HG02678 (cell line): ENCODE measurements at regions not wholly inside any gene's neighbourhood (a gene's known extent, or its start where the extent isn't known, plus 50 kb on each side); places are given as distances from the start of the nearest gene placed in this dataset.

ENCODE experiments used
- ATAC-seq: cut with Tn5 transposase; IDR thresholded peaks from one replicate; pipeline ENCODE4 v1.9.1; 2021; ENCODE audit warnings: mild to moderate bottlenecking, moderate library complexity; ENCODE audit not compliant: unreplicated experiment

GRCh38 chr17:71402661-71403141 is 718.1 kb upstream of the SOX9 start:
- no peak for ATAC-seq

DNA sequence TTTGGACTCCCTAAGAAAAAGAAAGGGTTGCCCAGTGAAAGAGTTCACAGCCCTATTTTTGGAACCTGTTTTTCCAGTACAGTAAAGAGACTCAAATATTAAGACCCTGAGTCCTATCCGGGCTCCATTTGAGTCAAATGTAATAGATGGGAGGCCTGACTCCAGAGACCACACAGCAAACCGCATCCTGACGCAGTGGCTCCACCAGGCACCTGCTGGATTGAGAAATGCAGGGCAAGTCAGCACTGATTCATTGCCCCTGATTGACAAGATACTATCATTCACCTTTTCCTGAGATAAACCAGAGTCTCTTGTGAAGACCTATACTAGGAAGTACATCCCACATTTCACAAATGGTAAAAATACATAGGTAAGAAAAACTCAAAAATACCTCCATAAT is 715.7 kb upstream of the SOX9 start:
- ATAC-seq: no peak

- no peak for ATAC-seq
These were observed 712.8 kb upstream of the SOX9 start for GRCh38 chr17:71407981-71408380.

- ATAC-seq: no peak
These were observed 711.7 kb upstream of the SOX9 start for GRCh38 chr17:71409137-71409536.

DNA sequence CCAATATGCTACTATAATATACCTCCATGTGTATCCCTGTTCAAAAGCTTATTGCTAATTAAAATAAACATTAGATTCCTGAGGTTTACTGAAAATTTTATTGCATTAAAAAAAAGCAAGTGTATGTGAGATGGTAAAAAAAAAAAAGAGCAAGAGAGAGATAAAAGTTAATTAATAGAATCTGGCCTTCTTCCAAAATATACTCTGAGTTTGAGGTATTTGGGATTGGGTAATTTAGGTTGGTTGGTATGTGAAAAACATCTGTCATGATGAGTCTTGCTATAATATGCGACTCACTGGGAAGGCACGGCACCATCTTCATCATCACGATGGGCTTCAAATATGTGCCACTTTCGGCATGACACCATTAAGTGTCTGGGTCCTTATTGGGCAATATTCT is 711.1 kb upstream of the SOX9 start:
- ATAC-seq: no peak

DNA sequence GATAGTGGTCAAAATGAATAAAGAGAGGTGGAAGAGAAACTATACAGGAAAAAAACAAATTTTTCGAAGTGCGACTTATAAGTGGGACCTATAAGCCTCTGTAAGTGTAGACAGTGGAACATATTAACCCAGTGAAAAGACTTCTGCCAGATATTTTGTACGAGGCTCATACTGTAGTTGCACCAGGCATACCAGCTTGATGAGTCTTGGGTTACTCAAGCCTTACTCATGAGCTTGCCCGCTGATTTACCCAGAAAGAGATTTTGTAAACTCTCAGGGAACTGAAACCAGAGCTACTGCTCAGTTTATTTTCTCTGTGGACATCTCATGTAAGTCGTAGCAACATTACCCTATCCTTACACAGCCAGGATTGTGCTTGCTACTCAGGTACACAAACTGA is 708.0 kb upstream of the SOX9 start:
- no peak for ATAC-seq

GRCh38 chr17:71413935-71414334 is 706.9 kb upstream of the SOX9 start:
- ATAC-seq: no peak

- no peak for ATAC-seq
These were observed 703.7 kb upstream of the SOX9 start for GRCh38 chr17:71417142-71417541.

GRCh38 chr17:71422968-71423367 is 697.9 kb upstream of the SOX9 start:
- no peak for ATAC-seq

GRCh38 chr17:71423871-71424546 is 696.8 kb upstream of the SOX9 start:
- ATAC-seq: no peak

- ATAC-seq: no peak
These were observed 693.0 kb upstream of the SOX9 start for GRCh38 chr17:71427801-71428200.

GRCh38 chr17:71428897-71429296 is 691.9 kb upstream of the SOX9 start:
- no peak for ATAC-seq

DNA sequence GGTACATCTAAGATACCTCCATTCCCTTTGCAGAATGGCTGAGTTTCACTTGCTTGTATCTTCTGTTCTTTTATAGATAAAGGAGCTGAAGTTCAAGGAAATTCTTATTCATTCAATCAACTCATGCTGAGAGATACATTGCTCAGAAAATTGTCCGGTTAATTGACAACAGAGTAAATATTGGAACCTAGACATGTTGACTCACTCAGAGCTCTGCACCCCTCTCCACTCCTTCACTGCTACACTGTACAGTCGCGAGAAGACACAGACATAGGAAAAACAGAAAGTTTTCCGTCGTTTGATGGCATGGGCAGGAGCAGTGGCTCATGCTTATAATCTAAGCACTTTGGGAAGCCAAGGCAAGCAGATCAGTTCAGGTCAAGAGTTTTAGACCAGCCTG is 690.5 kb upstream of the SOX9 start:
- ATAC-seq: no peak

- no peak for ATAC-seq
These were observed 689.7 kb upstream of the SOX9 start for GRCh38 chr17:71431146-71431545.

DNA sequence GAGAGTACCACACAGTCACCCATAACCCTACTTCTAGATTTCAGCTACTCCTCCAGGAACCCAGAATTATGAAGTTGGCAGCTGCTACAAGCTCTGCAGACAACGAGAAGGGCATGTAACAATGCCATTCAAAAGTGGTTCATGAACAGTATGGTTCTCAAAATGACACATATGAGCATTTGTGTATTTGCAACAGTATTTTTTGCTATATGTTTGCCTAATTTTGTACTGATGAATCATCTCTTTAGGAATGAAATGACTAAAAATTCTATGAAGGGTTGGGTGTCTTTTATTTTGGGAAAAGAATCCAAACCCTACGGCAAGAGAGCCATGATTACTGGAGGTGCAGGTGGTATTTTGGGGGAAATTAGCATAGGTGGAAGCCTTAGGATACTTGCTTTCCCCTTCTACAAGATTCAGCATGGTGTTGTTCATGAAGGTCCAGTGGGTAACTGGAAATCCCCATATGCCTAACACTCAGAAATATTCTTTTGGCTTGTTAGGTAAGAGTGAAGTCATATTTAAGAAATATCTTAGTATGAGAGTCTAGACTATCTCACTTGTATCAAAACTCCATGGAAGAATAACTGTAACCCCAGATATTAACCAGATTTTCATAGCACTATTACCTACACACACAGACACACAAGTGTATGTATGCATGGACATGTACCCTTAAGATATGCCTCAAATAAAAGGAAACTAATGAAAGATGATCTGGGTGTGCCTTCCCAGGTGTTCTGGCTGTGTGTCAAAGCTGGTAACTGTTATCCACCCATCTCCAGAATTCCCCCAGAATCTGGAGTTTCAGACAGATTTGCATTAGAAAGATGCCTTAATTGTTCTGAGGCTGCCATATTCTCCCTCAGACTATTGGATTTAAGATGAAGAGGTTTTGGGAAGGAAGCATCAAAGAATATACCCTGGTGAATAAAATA is 688.2 kb upstream of the SOX9 start:
- no peak for ATAC-seq

DNA sequence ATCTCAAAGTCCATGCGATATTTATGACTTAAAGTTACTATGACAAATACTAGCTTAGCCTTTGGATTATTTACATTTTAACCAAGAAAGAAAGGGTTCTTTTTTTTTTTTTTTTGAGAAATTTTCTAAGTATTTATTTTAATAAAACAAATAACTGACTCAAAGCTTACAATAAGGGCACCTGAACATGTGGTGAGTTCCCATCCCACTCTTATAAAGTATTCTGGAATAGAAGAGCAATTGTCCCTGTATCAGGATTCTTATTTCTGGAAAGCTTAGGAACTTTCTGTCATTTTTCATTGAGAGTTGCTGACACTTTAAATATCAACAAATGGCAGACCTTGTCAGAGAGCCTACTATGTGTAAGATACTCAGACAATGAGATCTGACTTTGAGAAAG is 686.1 kb upstream of the SOX9 start:
- no peak for ATAC-seq

DNA sequence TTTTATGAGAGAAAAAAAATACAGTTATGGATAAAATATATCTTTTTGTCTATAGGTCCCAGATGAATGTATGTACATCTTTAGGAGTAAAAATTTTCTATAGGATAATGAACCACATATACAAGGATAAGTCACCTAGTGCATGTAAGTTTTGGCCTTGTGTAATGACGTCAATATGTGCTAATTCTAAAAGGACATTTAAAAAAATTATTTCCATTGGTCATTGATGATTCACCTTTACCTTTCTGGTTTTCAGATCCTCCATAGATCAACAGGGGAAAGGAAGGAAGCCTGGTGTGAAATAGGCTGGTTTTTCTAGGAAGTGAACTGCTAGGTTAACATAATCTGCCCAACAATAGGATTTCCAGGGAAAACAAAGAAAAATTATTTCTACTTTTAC is 684.3 kb upstream of the SOX9 start:
- ATAC-seq: no peak

DNA sequence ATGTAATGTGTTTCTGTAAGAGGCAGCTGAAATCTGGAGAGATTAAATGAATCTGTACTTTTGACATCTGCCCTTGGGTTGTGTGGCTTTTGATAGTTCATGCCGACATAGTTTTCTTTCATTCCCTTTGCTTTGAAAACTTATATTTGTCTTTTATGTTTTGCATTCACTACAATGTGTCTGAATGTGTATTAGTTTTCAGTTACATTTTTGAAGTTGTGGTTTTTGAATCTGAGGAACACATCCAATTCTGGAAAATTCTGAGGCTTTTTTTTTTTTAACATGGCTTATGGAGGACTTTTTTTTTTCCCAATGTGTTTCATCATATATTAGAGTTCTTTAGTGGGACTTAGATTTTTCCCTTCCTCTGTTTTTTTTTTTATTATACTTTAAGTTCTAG is 683.7 kb upstream of the SOX9 start:
- ATAC-seq: no peak

DNA sequence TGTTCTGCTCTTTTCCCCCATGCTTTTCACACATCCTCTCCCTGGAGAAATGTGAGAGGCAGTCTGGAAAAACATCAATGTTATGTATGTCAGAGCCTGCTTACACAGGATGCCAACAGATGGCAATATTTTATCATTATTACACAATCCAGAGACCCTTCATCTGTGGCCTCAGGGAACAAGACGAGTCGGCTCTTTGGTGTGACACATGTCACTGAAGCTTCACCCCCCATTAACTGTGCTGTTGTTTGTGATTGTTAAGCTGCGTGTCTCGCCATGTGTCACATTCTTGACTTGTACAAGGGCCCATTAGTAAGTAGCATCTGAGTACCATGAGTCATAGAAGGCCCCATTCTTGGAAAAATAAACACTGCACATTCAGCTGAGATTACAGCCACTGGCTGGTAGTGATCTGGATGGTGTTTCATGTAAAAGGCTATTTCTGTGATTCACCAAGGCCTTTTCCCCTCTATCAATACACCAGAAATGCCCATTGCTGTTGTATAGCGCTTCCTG is 682.1 kb upstream of the SOX9 start:
- ATAC-seq: no peak

DNA sequence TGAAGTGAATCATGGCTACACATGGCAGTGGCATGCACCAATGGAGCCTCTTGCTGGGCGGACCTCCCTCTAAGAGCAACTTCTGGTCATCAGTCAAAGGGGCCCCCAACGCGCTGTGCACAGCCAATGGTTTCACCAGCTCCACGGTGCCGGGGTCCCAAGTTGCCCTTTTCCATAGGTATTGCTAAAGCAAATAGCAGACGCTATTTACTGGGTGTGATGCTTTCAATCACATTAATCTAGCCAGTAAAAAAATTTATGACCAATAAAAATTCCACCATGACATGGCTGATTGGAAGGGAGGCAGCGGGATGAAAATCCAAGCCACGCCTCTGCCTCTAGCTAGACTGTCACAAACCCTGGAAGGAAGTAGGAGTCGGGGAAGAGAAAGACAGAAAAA is 680.3 kb upstream of the SOX9 start:
- no peak for ATAC-seq

DNA sequence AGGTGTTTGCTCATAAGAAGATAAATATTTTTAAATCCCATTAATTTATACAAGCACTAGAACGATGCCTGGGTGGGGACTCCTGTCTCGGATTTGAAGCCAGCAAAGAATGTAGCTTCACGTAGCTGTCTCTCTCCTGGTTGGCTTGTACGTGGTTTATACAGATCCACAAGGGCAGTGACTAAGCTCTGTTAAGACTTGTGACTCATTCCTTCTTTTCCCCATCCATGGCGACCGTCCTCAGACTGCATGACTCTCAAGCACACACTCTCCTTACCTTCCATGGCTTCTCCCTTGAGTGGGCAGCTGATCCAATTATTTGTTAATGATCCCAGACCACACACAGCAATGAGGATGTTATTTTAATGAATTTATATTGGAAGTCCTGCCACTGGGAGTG is 679.7 kb upstream of the SOX9 start:
- ATAC-seq: no peak

DNA sequence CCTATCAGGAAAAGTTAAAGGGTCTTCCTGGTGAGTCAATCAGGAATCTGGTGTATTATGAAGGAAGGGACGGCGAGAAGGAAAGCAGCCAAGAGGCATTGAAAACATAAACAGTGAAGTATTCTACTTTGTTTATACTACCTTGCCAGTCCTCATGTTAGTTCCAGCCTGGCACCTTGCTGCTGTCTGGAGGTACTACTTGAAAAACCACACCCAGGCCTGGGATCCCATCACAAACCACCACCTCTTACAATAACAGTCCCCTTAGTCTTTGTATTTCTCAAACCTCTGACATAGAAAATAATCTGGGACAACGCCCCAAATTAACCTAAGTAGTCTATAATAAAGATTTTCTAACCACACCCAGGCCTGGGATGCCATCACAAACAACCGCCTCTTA is 676.7 kb upstream of the SOX9 start:
- no peak for ATAC-seq
